Neural cell (in vitro differentiated cells): ENCODE measurements at regions not wholly inside any gene's neighbourhood (a gene's known extent, or its start where the extent isn't known, plus 50 kb on each side); places are given as distances from the start of the nearest gene placed in this dataset.

Source experiments
- CTCF ChIP-seq: fragments of 450-650 bp; IDR thresholded peaks from 2 replicates; pipeline ENCODE4 v1.5.1; 2014; ENCODE audit warnings: antibody characterized with exemption, mild to moderate bottlenecking, moderate library complexity; ENCODE audit not compliant: poor library complexity, severe bottlenecking
- EP300 ChIP-seq: fragments of 450-650 bp; conservative IDR thresholded peaks from 2 replicates; pipeline ENCODE4 v1.6.1; 2014; ENCODE audit warnings: antibody characterized with exemption, mild to moderate bottlenecking, moderate library complexity; ENCODE audit not compliant: poor library complexity, severe bottlenecking
- EZH2 ChIP-seq: fragments of 200-600, 300-800 bp; shearing (Covaris generic), sonication (generic); IDR thresholded peaks from 2 replicates; pipeline ENCODE4 v1.6.1; 2014; ENCODE audit warnings: antibody characterized with exemption, low read length, borderline replicate concordance, mild to moderate bottlenecking; ENCODE audit not compliant: insufficient read depth, poor library complexity, severe bottlenecking
- MXI1 ChIP-seq: fragments of 450-650 bp; conservative IDR thresholded peaks from 2 replicates; pipeline ENCODE4 v1.6.1; 2014; ENCODE audit warnings: antibody characterized with exemption, mild to moderate bottlenecking; ENCODE audit not compliant: poor library complexity, severe bottlenecking
- POLR2AphosphoS5 ChIP-seq: IDR thresholded peaks from 2 replicates; pipeline ENCODE4 v1.6.1; 2012
- RAD21 ChIP-seq: fragments of 450-650 bp; conservative IDR thresholded peaks from 2 replicates; pipeline ENCODE4 v1.6.1; 2014; ENCODE audit warnings: antibody characterized with exemption, mild to moderate bottlenecking, moderate library complexity
- REST ChIP-seq: IDR thresholded peaks from 2 replicates; pipeline ENCODE4 v1.6.1; 2012; ENCODE audit warnings: borderline replicate concordance
- SMC3 ChIP-seq: fragments of 450-650 bp; conservative IDR thresholded peaks from 2 replicates; pipeline ENCODE4 v1.6.1; 2014; ENCODE audit warnings: antibody characterized with exemption, mild to moderate bottlenecking, moderate library complexity; ENCODE audit not compliant: poor library complexity
- TAF1 ChIP-seq: IDR thresholded peaks from 2 replicates; pipeline ENCODE4 v1.6.1; 2012; ENCODE audit warnings: low read depth

GRCh38 chr7:131933751-131934289 is 377.4 kb upstream of the PODXL start:
- TF ChIP-seq CTCF (no peak), EZH2 (no peak), EP300 (no peak), REST (no peak), POLR2AphosphoS5 (no peak), TAF1 (no peak), MXI1 (no peak), RAD21 (no peak), SMC3 (no peak)
